Keratinocyte (primary cell): ENCODE measurements at regions not wholly inside any gene's neighbourhood (a gene's known extent, or its start where the extent isn't known, plus 50 kb on each side); places are given as distances from the start of the nearest gene placed in this dataset.

Source experiments
- DNase-seq: peaks from one replicate; pipeline ENCODE4 v3.0.0-alpha.2; 2011; ENCODE audit warnings: low read depth, missing footprints, low spot score
- FAIRE-seq: peaks from 2 replicates; lab custom pipeline; 2011; peaks lifted over from hg19 to GRCh38; lab: Jason Lieb, UNC
- H2AFZ ChIP-seq: 2 replicates; pipeline ENCODE4 v1.6.0; 2012; ENCODE audit warnings: low read length, control low read depth, inconsistent platforms; ENCODE audit not compliant: control insufficient read depth
- H3K27ac ChIP-seq: 2 replicates; pipeline ENCODE4 v1.5.1; 2011; ENCODE audit warnings: low read length; ENCODE audit not compliant: control insufficient read depth, insufficient read depth
- H3K27me3 ChIP-seq: 3 replicates; pipeline ENCODE4 v1.6.0; 2011; ENCODE audit warnings: low read length; ENCODE audit not compliant: control insufficient read depth, insufficient read depth; ENCODE audit errors: extremely low read depth
- H3K36me3 ChIP-seq, 2 experiments: 2 replicates in 1 of 2; 3 replicates in 1 of 2; pipeline ENCODE4 v1.5.1; 2011; ENCODE audit warnings: low read length in 2 of 2, mild to moderate bottlenecking in 1 of 2; ENCODE audit not compliant: control insufficient read depth in 2 of 2, insufficient read depth in 2 of 2; ENCODE audit errors: extremely low read depth in 1 of 2
- H3K4me1 ChIP-seq: 3 replicates; pipeline ENCODE4 v1.5.1; 2011; ENCODE audit warnings: low read length; ENCODE audit not compliant: control insufficient read depth, insufficient read depth; ENCODE audit errors: extremely low read depth
- H3K4me2 ChIP-seq: 3 replicates; pipeline ENCODE4 v1.6.0; 2011; ENCODE audit warnings: low read depth, low read length; ENCODE audit not compliant: control insufficient read depth, insufficient read depth; ENCODE audit errors: extremely low read depth
- H3K4me3 ChIP-seq, 3 experiments: fragments of 200-600 bp in 1 of 3; sonication (generic) in 1 of 3; 2 replicates in 2 of 3; 3 replicates in 1 of 3; pipeline ENCODE4 v1.5.1; 2011 to 2016; ENCODE audit warnings: low read length in 3 of 3, mild to moderate bottlenecking in 3 of 3, control low read depth in 2 of 3, inconsistent platforms in 1 of 3, low read depth in 1 of 3, mixed read lengths in 1 of 3, mixed run types in 1 of 3, moderate library complexity in 1 of 3; ENCODE audit not compliant: control insufficient read depth in 2 of 3, insufficient read depth in 2 of 3; ENCODE audit errors: extremely low read depth in 1 of 3
- H3K79me2 ChIP-seq: 2 replicates; pipeline ENCODE4 v1.6.0; 2012; ENCODE audit warnings: low read length; ENCODE audit not compliant: control insufficient read depth, insufficient read depth
- H3K9ac ChIP-seq: 3 replicates; pipeline ENCODE4 v1.6.0; 2011; ENCODE audit warnings: low read length; ENCODE audit not compliant: control insufficient read depth, insufficient read depth; ENCODE audit errors: extremely low read depth
- H3K9me1 ChIP-seq: 3 replicates; pipeline ENCODE4 v1.6.0; 2011; ENCODE audit warnings: low read length; ENCODE audit not compliant: control insufficient read depth, insufficient read depth; ENCODE audit errors: extremely low read depth
- H3K9me3 ChIP-seq: 2 replicates; pipeline ENCODE4 v1.5.1; 2012; ENCODE audit warnings: low read depth, low read length; ENCODE audit not compliant: control insufficient read depth
- H4K20me1 ChIP-seq: 3 replicates; pipeline ENCODE4 v1.6.0; 2011; ENCODE audit warnings: low read length; ENCODE audit not compliant: control insufficient read depth, insufficient read depth; ENCODE audit errors: extremely low read depth
- CTCF ChIP-seq, 3 experiments: IDR thresholded peaks in 1 of 3; conservative IDR thresholded peaks in 1 of 3; optimal IDR thresholded peaks in 1 of 3; 2 replicates in 2 of 3; 3 replicates in 1 of 3; pipeline versions ENCODE3 to v1.5.1; 2011; ENCODE audit warnings: low read length in 3 of 3, mild to moderate bottlenecking in 3 of 3, moderate library complexity in 2 of 3, control low read depth in 1 of 3, inconsistent platforms in 1 of 3; ENCODE audit not compliant: insufficient read depth in 2 of 3; ENCODE audit errors: extremely low read depth in 1 of 3
- EZH2 ChIP-seq: IDR thresholded peaks from one replicate; pipeline ENCODE4 v1.6.1; 2012; ENCODE audit warnings: inconsistent platforms, mild to moderate bottlenecking, low read length, moderate library complexity
- dilution Hi-C: fragments of 300-500 bp; cut with MboI; formaldehyde crosslinking; loops from one replicate; pipeline ENCODE4 v1.7.0; 2020; ENCODE audit warnings: low sequenced_read_pairs; ENCODE audit not compliant: extremely low pct_ligation_motif_present

- Histone ChIP-seq H3K9ac (no peak overlapping the region), H2AFZ (no peak overlapping the region), H3K4me3 (no peak overlapping the region), H3K27ac (no peak overlapping the region), H3K27me3 (no peaks in the 10 kb centered on the region), H3K79me2 (no peaks in the 10 kb centered on the region), H3K9me3 (no peaks in the 10 kb centered on the region), H3K36me3 (no peaks in the 10 kb centered on the region), H3K9me1 (no peaks in the 10 kb centered on the region), H4K20me1 (no peaks in the 10 kb centered on the region), H3K4me2 (no peak overlapping the region), H3K4me1 (no peaks in the 10 kb centered on the region)
- dilution Hi-C loops = no loop called here
- FAIRE-seq = no peak
- TF ChIP-seq CTCF (optimal IDR thresholded peaks at IDR 0.05 in 1 of 3, IDR thresholded peaks at IDR 0.05 in 1 of 3, conservative IDR thresholded peaks at IDR 0.05 in 1 of 3; ENCODE audit: extremely low read depth in 1 of 3, insufficient read depth in 2 of 3, low read length in 3 of 3) (no peak), EZH2 (no peak)
- no peak for DNase-seq
These were observed 511.2 kb upstream of the RAG2 start for GRCh38 chr11:37109286-37109585.

DNA sequence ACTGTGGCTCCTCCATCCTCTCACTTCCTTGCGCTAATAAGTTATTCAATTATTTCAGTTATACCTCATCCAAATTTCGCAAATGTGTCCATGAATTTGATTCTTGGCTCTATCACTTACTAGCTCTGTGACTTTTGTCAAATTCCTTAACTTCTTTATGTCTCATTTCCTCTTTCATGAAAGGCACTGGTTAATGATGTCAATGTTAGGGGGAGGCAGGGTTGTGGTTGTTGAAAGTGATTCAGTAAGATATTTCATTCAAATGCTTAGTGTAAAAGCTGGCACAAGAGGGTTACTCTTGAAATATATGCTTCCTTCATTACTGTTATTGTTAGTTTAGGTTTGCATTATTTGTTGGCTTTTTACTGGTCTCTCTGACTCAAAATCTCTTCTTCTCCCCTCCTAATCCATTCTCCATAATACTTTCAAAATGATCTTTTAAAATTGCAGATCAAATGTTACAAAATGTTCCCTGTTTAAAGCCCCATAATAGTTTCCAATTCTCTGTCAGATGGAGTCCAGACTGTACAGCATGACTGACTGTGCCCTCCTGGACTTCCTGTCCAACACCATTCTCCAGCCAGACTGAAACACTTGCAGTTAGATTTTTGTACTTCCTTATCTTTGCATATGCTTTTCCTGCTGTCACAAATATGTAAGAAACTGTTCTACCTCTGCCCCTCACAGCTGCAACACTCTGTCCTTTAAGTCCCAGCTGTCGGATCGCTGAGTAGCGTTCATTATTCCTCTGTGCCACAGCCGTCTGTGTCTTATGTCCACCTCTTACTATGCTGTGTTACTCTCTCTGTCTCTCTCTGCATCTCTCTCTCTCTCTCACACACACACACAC lies 510.6 kb upstream of the RAG2 start:
- dilution Hi-C loops = no loop called here
- Histone ChIP-seq H3K36me3 (no peaks in the 10 kb centered on the region), H3K9me1 (no peaks in the 10 kb centered on the region), H3K9me3 (no peaks in the 10 kb centered on the region), H2AFZ (no peak overlapping the region), H3K4me1 (no peaks in the 10 kb centered on the region), H3K4me3 (no peak overlapping the region), H3K79me2 (no peaks in the 10 kb centered on the region), H4K20me1 (no peaks in the 10 kb centered on the region), H3K27ac (no peak overlapping the region), H3K4me2 (no peak overlapping the region), H3K27me3 (no peaks in the 10 kb centered on the region), H3K9ac (no peak overlapping the region)
- DNase-seq = no peak
- FAIRE-seq = no peak
- TF ChIP-seq CTCF (optimal IDR thresholded peaks at IDR 0.05 in 1 of 3, IDR thresholded peaks at IDR 0.05 in 1 of 3, conservative IDR thresholded peaks at IDR 0.05 in 1 of 3; ENCODE audit: extremely low read depth in 1 of 3, insufficient read depth in 2 of 3, low read length in 3 of 3) = no peak
- TF ChIP-seq EZH2 = no peak
